A549 (cell line): ENCODE measurements at regions not wholly inside any gene's neighbourhood (a gene's known extent, or its start where the extent isn't known, plus 50 kb on each side); places are given as distances from the start of the nearest gene placed in this dataset.

ENCODE experiments used
- ATAC-seq, 2 experiments: fragments of 200-7000 bp in 1 of 2; fragments of >200 bp in 1 of 2; cut with Nextera tagmentation in 1 of 2; cut with Tn5 transposase in 1 of 2; 3 replicates each; pipeline versions ENCODE4 v1.8.0 to v1.9.1; 2018 to 2020; ENCODE audit warnings: mild to moderate bottlenecking in 1 of 2, moderate library complexity in 1 of 2
- CTCF ChIA-PET: fragments of 300-600 bp; sonication (Branson Sonifier 250); formaldehyde crosslinking; extraction: SDS; loops from one replicate; lab custom pipeline; 2021; ENCODE audit warnings: antibody characterized with exemption, inconsistent platforms; lab: Yijun Ruan, JAX
- POLR2A ChIA-PET: fragments of 350-600 bp; formaldehyde crosslinking; extraction: SDS; loops from one replicate; lab custom pipeline; 2021; ENCODE audit warnings: antibody characterized with exemption, inconsistent platforms; lab: Yijun Ruan, JAX
- DNase-seq, 2 experiments: peaks; one replicate each; pipeline versions ENCODE4 v3.0.0 to v3.0.0-alpha.2; 2011 to 2016; ENCODE audit warnings: low read depth in 1 of 2, low spot score in 1 of 2
- FAIRE-seq: peaks from 2 replicates; lab custom pipeline; 2011; peaks lifted over from hg19 to GRCh38; lab: Jason Lieb, UNC
- H3K27ac ChIP-seq, 2 experiments: fragments of >200 bp; sonication (Bioruptor Twin); formaldehyde crosslinking; 3 replicates each; pipeline ENCODE4 v1.5.1; 2016 to 2017
- H3K4me1 ChIP-seq: fragments of >200 bp; sonication (Bioruptor Twin); formaldehyde crosslinking; 3 replicates; pipeline ENCODE4 v1.6.1; 2016
- H3K4me2 ChIP-seq: fragments of >200 bp; sonication (Bioruptor Twin); formaldehyde crosslinking; 3 replicates; pipeline ENCODE4 v1.6.1; 2016
- H3K4me3 ChIP-seq: fragments of >200 bp; sonication (Bioruptor Twin); formaldehyde crosslinking; 3 replicates; pipeline ENCODE4 v1.5.1; 2016
- H3K9me3 ChIP-seq: fragments of >200 bp; sonication (Bioruptor Twin); formaldehyde crosslinking; 3 replicates; pipeline ENCODE4 v1.6.1; 2016
- BHLHE40 ChIP-seq: IDR thresholded peaks from 2 replicates; pipeline ENCODE4 v1.6.1; 2012; ENCODE audit warnings: low read depth, low read length, inconsistent platforms
- CBX2 ChIP-seq: fragments of 200-600 bp; sonication (generic); IDR thresholded peaks from 2 replicates; pipeline ENCODE4 v1.6.1; 2016; ENCODE audit warnings: low read depth, mild to moderate bottlenecking, borderline replicate concordance
- CHD4 ChIP-seq: fragments of 200-600 bp; sonication (generic); IDR thresholded peaks from 2 replicates; pipeline ENCODE4 v1.6.1; 2016; ENCODE audit warnings: antibody characterized with exemption, mild to moderate bottlenecking, borderline replicate concordance
- EHF ChIP-seq: fragments of 250-450 bp; sonication (Bioruptor Pico); IDR thresholded peaks from 2 replicates; pipeline ENCODE4 v1.5.0; 2020; ENCODE audit warnings: mild to moderate bottlenecking
- EHMT2 ChIP-seq: fragments of 200-600 bp; sonication (generic); IDR thresholded peaks from 2 replicates; pipeline ENCODE4 v1.6.1; 2016; ENCODE audit warnings: antibody characterized with exemption, low read depth, mild to moderate bottlenecking, moderate library complexity
- EP300 ChIP-seq, 2 experiments: fragments of >200 bp; sonication (Bioruptor Twin); formaldehyde crosslinking; IDR thresholded peaks; 2 replicates in 1 of 2; 3 replicates in 1 of 2; pipeline ENCODE4 v1.6.1; 2016 to 2017
- ESRRA ChIP-seq: fragments of 150-350 bp; IDR thresholded peaks from 2 replicates; pipeline ENCODE4 v1.6.1; 2014; ENCODE audit warnings: mild to moderate bottlenecking, low read length, borderline replicate concordance
- FOSB ChIP-seq: fragments of 250-450 bp; sonication (Bioruptor Pico); IDR thresholded peaks from 2 replicates; pipeline ENCODE4 v1.5.0; 2020; ENCODE audit warnings: mild to moderate bottlenecking, moderate library complexity
- FOXS1 ChIP-seq: fragments of 250-450 bp; sonication (Bioruptor Pico); IDR thresholded peaks from 2 replicates; pipeline ENCODE4 v1.5.0; 2020; ENCODE audit warnings: mild to moderate bottlenecking, moderate library complexity
- HDAC2 ChIP-seq: fragments of 200-600 bp; sonication (generic); IDR thresholded peaks from 2 replicates; pipeline ENCODE4 v1.6.1; 2016
- HEYL ChIP-seq: fragments of 250-450 bp; sonication (Bioruptor Pico); IDR thresholded peaks from 2 replicates; pipeline ENCODE4 v1.8.0; 2021; ENCODE audit warnings: mild to moderate bottlenecking, moderate library complexity
- HOXA7 ChIP-seq: fragments of 250-450 bp; sonication (Bioruptor Pico); IDR thresholded peaks from 2 replicates; pipeline ENCODE4 v1.5.0; 2020; ENCODE audit warnings: mild to moderate bottlenecking, moderate library complexity
- JUNB ChIP-seq: fragments of >200 bp; sonication (Bioruptor Twin); formaldehyde crosslinking; IDR thresholded peaks from 2 replicates; pipeline ENCODE4 v1.6.1; 2016
- KDM5A ChIP-seq: fragments of 200-600 bp; sonication (generic); IDR thresholded peaks from 2 replicates; pipeline ENCODE4 v1.6.1; 2016; ENCODE audit warnings: antibody characterized with exemption, mild to moderate bottlenecking
- MAFK ChIP-seq: fragments of 450-650 bp; IDR thresholded peaks from 2 replicates; pipeline ENCODE4 v1.6.1; 2014; ENCODE audit not compliant: partially characterized antibody
- NFE2L2 ChIP-seq: fragments of 150-350 bp; conservative IDR thresholded peaks from 2 replicates; pipeline ENCODE4 v1.6.1; 2014; ENCODE audit warnings: low read length
- NPAS2 ChIP-seq: fragments of 250-450 bp; sonication (Bioruptor Pico); IDR thresholded peaks from 2 replicates; pipeline ENCODE4 v1.8.0; 2022; ENCODE audit warnings: mild to moderate bottlenecking, moderate library complexity, borderline replicate concordance
- POLR2A ChIP-seq: IDR thresholded peaks from 2 replicates; pipeline ENCODE4 v1.6.1; 2012; ENCODE audit warnings: mild to moderate bottlenecking, low read length
- POLR2AphosphoS2 ChIP-seq: conservative IDR thresholded peaks from 2 replicates; pipeline ENCODE4 v1.6.1; 2012; ENCODE audit warnings: low read length, improper control_type of control experiment, inconsistent platforms
- RARB ChIP-seq: fragments of 250-450 bp; sonication (Bioruptor Pico); IDR thresholded peaks from 2 replicates; pipeline ENCODE4 v1.8.0; 2021; ENCODE audit warnings: mild to moderate bottlenecking, moderate library complexity
- RCOR1 ChIP-seq: fragments of 150-350 bp; IDR thresholded peaks from 2 replicates; pipeline ENCODE4 v1.6.1; 2014; ENCODE audit warnings: antibody characterized with exemption, low read length, low read depth
- RNF2 ChIP-seq: fragments of 200-600 bp; sonication (generic); IDR thresholded peaks from 2 replicates; pipeline ENCODE4 v1.6.1; 2016; ENCODE audit warnings: low read depth, mild to moderate bottlenecking, antibody characterized with exemption, moderate library complexity, borderline replicate concordance
- SMC3 ChIP-seq: fragments of >200 bp; sonication (Bioruptor Twin); formaldehyde crosslinking; IDR thresholded peaks from 3 replicates; pipeline ENCODE4 v1.6.1; 2018; ENCODE audit warnings: inconsistent platforms
- TP53 ChIP-seq: fragments of 250-450 bp; sonication (Bioruptor Pico); IDR thresholded peaks from 2 replicates; pipeline ENCODE4 v1.5.0; 2021; ENCODE audit warnings: mild to moderate bottlenecking, moderate library complexity
- WGBS: methylation state at CpG from one replicate; pipeline ENCODE4 v1.1.6; 2017; ENCODE audit errors: missing lambda C conversion rate; 5-methylcytosine and 5-hydroxymethylcytosine counted together
- TF ChIP-seq, protein P1 (sequence below): fragments of >200 bp; sonication (Bioruptor Twin); formaldehyde crosslinking; IDR thresholded peaks from 2 replicates; pipeline ENCODE4 v1.6.1; 2016
- TF ChIP-seq, protein P2 (sequence below): fragments of 250-450 bp; sonication (Bioruptor Pico); IDR thresholded peaks from 2 replicates; pipeline ENCODE4 v1.5.0; 2021; ENCODE audit warnings: mild to moderate bottlenecking, moderate library complexity, borderline replicate concordance
- TF ChIP-seq, protein P3 (sequence below): fragments of 250-450 bp; sonication (Bioruptor Pico); IDR thresholded peaks from 2 replicates; pipeline ENCODE4 v1.5.0; 2020; ENCODE audit warnings: low read depth, mild to moderate bottlenecking, moderate library complexity
- TF ChIP-seq, protein P4 (sequence below): IDR thresholded peaks from 2 replicates; pipeline ENCODE4 v1.6.1; 2012

DNA sequence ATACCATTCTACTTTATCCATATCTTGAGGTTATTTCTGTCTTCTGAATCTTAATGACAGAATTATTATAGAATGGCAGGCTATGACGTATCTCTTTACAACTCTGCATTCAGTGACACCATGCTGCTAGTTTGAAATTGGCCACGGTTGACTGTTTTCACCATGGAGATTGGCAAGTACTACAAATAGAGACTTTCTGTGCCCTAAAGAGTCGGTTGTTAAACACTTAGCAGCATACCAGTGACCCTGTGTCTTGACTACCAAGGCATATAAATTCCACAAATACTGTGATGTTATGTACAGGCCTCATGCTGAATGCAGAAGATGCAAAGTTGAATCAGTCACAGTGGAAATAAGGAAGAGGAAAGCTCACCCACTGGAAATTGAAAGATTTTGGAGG lies 67.0 kb upstream of the CADPS start (continued):
- TF ChIP-seq CHD4 (no peak), POLR2AphosphoS2 (no peak), FOXS1 (CRISPR knock-in tag) (no peak), JUNB (no peak), RCOR1 (no peak)
- TF ChIP-seq, protein P1, sequence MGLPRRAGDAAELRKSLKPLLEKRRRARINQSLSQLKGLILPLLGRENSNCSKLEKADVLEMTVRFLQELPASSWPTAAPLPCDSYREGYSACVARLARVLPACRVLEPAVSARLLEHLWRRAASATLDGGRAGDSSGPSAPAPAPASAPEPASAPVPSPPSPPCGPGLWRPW = no peak

DNA sequence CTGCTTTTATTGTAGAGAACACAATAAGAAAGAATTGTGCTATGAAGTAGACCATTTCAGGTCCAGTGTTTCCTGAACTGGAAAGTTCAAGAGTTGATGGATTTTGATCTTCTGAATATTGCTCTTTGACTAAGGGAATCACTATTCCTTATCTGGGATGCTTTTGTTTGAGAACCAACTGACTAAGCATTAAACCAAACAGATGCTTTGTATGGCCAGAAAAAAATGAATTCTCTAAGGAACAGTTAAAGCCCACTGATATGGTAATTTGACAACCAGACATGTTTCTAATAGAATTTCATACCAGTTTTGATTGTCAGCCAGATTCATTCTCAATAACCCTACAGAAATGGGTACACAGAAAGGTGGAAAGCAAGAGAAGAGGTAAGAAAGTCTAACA lies 67.5 kb upstream of the CADPS start:
- FAIRE-seq (no peak), ATAC-seq (no peak), DNase-seq (no peak)
- POLR2A ChIA-PET = no interaction called here
- CTCF ChIA-PET = no interaction called here
- no peak for TF ChIP-seq POLR2AphosphoS2
- no peak for TF ChIP-seq RARB (CRISPR knock-in tag)
- no peaks in the 10 kb centered on the region for H3K9me3 ChIP-seq
- H3K27ac ChIP-seq = no peak overlapping the region
- H3K4me1 ChIP-seq = no peaks in the 10 kb centered on the region
- H3K4me3 ChIP-seq = no peak overlapping the region
- H3K4me2 ChIP-seq = no peak overlapping the region

DNA sequence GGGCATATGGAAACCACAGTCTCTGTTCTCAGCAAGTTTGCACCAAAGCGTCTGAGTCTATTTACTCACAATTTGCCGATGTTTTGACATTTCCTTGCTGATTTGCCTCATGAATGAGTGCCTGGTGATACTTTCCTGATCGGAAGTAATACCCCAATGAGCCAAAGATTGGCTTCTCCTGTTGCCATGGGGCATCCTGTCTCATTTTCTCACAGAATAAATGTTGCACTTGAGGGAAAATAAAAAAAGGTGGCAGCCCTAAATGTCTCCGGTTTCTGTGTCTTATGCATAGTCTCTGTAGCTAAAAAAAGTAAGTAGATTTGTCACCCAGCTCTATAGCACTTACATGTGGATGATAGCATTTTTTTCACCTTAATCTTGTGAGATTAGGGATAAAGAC lies 73.7 kb upstream of the CADPS start:
- WGBS = 14% methylated on average over 4 of the region's 4 CpGs

DNA sequence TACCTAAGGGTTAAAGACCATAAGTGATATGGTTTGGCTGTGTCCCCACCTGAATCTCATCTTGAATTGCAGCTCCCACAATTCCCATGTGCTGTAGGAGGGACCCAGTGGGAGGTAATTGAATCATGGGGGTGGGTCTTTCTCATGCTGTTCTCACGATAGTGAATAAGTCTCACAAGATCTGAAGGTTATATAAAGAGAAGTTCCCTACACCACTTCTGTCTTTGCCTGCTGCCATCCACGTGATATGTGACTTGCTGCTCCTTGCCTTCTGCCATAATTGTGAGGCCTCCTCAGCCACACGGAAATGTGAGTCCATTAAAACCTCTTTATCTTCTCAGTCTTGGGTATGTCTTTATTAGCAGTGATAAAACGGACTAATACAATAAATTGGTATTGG lies 75.0 kb upstream of the CADPS start:
- DNase-seq (no peak), FAIRE-seq (no peak), ATAC-seq (no peak)
- TF ChIP-seq, protein P1 = no peak
- TF ChIP-seq POLR2A (no peak), SMC3 (no peak), NPAS2 (CRISPR knock-in tag) (no peak), EHF (CRISPR knock-in tag) (no peak), KDM5A (no peak), FOSB (CRISPR knock-in tag) (no peak), EP300 (IDR thresholded peaks at IDR 0.05) (no peak), NFE2L2 (no peak), EHMT2 (no peak), RNF2 (no peak), MAFK (no peak), HDAC2 (no peak)
- TF ChIP-seq, protein P2, sequence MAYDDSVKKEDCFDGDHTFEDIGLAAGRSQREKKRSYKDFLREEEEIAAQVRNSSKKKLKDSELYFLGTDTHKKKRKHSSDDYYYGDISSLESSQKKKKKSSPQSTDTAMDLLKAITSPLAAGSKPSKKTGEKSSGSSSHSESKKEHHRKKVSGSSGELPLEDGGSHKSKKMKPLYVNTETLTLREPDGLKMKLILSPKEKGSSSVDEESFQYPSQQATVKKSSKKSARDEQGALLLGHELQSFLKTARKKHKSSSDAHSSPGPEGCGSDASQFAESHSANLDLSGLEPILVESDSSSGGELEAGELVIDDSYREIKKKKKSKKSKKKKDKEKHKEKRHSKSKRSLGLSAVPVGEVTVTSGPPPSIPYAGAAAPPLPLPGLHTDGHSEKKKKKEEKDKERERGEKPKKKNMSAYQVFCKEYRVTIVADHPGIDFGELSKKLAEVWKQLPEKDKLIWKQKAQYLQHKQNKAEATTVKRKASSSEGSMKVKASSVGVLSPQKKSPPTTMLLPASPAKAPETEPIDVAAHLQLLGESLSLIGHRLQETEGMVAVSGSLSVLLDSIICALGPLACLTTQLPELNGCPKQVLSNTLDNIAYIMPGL (CRISPR knock-in tag) = no peak
- TF ChIP-seq, protein P3, sequence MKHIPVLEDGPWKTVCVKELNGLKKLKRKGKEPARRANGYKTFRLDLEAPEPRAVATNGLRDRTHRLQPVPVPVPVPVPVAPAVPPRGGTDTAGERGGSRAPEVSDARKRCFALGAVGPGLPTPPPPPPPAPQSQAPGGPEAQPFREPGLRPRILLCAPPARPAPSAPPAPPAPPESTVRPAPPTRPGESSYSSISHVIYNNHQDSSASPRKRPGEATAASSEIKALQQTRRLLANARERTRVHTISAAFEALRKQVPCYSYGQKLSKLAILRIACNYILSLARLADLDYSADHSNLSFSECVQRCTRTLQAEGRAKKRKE = no peak
- no peaks in the 10 kb centered on the region for H3K4me1 ChIP-seq
- H3K4me3 ChIP-seq = no peak overlapping the region
- CTCF ChIA-PET = no interaction called here
- no peaks in the 10 kb centered on the region for H3K9me3 ChIP-seq
- 4% methylated on average over 4 of the region's 4 CpGs for whole genome bisulfite sequencing
- POLR2A ChIA-PET = no interaction called here
- no peak overlapping the region for H3K27ac ChIP-seq
- no peak overlapping the region for H3K4me2 ChIP-seq

More for the DNA sequence above, 73.7 kb upstream of the CADPS start:
- no peaks in the 10 kb centered on the region for H3K4me1 ChIP-seq
- CTCF ChIA-PET = interaction anchor here (0.6 kb wide), 1 partner anchor 145 kb away, joined by 4 read pairs; no protein-coding TSS in a partner anchor
- no peak for TF ChIP-seq ESRRA
- TF ChIP-seq, protein P4, sequence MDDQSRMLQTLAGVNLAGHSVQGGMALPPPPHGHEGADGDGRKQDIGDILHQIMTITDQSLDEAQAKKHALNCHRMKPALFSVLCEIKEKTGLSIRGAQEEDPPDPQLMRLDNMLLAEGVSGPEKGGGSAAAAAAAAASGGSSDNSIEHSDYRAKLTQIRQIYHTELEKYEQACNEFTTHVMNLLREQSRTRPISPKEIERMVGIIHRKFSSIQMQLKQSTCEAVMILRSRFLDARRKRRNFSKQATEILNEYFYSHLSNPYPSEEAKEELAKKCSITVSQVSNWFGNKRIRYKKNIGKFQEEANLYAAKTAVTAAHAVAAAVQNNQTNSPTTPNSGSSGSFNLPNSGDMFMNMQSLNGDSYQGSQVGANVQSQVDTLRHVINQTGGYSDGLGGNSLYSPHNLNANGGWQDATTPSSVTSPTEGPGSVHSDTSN = no peak
- no peak for TF ChIP-seq BHLHE40
- no peak for TF ChIP-seq HEYL
- no peak for TF ChIP-seq TP53 (CRISPR knock-in tag)
- no peak for TF ChIP-seq CBX2
- TF ChIP-seq HOXA7 (CRISPR knock-in tag) = no peak
- H3K9me3 ChIP-seq = no peaks in the 10 kb centered on the region
- POLR2A ChIA-PET = no interaction called here
- DNase-seq = no peak
- H3K4me3 ChIP-seq = no peak overlapping the region
- no peak for FAIRE-seq
- H3K27ac ChIP-seq = no peak overlapping the region
- no peak overlapping the region for H3K4me2 ChIP-seq
- ATAC-seq = no peak
